Transverse colon (tissue), 4 donors: ENCODE measurements at regions not wholly inside any gene's neighbourhood (a gene's known extent, or its start where the extent isn't known, plus 50 kb on each side); places are given as distances from the start of the nearest gene placed in this dataset.

ENCODE experiments used
- EP300 ChIP-seq: sonication (generic); formaldehyde crosslinking; IDR thresholded peaks from one replicate; pipeline ENCODE4 v1.6.1; 2017; ENCODE audit warnings: antibody characterized with exemption, low read depth
- POLR2A ChIP-seq: fragments of 450-650 bp; IDR thresholded peaks from one replicate; pipeline ENCODE4 v1.6.1; 2016; ENCODE audit warnings: antibody characterized with exemption, mild to moderate bottlenecking, moderate library complexity
- POLR2AphosphoS5 ChIP-seq, 3 donors: sonication (generic); formaldehyde crosslinking; IDR thresholded peaks; one replicate each; pipeline ENCODE4 v1.6.1; 2016; ENCODE audit warnings: antibody characterized with exemption in 3 of 3
- TF ChIP-seq, protein P1 (sequence below), 5 experiments: fragments of 200-600 bp in 3 of 5; fragments of 450-650 bp in 2 of 5; sonication (generic) in 3 of 5; IDR thresholded peaks; 1 replicate in 2 of 5; 2 replicates in 3 of 5; pipeline ENCODE4 v1.5.1; 2016 to 2017; ENCODE audit warnings: antibody characterized with exemption in 5 of 5, inconsistent platforms in 3 of 5, mild to moderate bottlenecking in 2 of 5, moderate library complexity in 1 of 5

DNA sequence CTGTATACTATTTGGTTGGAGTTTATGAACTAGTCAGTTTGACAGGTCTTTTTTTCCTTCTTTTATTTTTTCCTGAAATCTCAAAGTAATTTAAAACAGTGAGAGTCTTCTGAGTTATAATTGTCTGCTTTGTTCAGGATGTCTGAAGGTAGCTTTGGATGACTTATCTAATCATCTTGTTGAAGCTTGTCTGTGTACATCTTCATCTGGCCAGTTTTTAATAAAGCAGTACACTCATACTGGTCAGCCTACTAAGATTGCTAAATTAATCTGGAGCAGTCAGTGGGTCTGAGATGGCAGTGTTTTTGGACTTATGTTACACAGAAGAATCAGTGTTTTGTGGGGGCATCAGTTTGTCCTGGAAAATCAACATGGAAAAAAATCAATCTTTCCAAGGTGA is 482.4 kb downstream of the CDH10 start:
- TF ChIP-seq, protein P1, sequence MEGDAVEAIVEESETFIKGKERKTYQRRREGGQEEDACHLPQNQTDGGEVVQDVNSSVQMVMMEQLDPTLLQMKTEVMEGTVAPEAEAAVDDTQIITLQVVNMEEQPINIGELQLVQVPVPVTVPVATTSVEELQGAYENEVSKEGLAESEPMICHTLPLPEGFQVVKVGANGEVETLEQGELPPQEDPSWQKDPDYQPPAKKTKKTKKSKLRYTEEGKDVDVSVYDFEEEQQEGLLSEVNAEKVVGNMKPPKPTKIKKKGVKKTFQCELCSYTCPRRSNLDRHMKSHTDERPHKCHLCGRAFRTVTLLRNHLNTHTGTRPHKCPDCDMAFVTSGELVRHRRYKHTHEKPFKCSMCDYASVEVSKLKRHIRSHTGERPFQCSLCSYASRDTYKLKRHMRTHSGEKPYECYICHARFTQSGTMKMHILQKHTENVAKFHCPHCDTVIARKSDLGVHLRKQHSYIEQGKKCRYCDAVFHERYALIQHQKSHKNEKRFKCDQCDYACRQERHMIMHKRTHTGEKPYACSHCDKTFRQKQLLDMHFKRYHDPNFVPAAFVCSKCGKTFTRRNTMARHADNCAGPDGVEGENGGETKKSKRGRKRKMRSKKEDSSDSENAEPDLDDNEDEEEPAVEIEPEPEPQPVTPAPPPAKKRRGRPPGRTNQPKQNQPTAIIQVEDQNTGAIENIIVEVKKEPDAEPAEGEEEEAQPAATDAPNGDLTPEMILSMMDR (IDR thresholded peaks at IDR 0.05) = no peak
- TF ChIP-seq POLR2A (no peak), EP300 (no peak), POLR2AphosphoS5 (IDR thresholded peaks at IDR 0.05) (no peak)
